ENCODE measurements at regions not wholly inside any gene's neighbourhood (a gene's known extent, or its start where the extent isn't known, plus 50 kb on each side); places are given as distances from the start of the nearest gene placed in this dataset.

DNA sequence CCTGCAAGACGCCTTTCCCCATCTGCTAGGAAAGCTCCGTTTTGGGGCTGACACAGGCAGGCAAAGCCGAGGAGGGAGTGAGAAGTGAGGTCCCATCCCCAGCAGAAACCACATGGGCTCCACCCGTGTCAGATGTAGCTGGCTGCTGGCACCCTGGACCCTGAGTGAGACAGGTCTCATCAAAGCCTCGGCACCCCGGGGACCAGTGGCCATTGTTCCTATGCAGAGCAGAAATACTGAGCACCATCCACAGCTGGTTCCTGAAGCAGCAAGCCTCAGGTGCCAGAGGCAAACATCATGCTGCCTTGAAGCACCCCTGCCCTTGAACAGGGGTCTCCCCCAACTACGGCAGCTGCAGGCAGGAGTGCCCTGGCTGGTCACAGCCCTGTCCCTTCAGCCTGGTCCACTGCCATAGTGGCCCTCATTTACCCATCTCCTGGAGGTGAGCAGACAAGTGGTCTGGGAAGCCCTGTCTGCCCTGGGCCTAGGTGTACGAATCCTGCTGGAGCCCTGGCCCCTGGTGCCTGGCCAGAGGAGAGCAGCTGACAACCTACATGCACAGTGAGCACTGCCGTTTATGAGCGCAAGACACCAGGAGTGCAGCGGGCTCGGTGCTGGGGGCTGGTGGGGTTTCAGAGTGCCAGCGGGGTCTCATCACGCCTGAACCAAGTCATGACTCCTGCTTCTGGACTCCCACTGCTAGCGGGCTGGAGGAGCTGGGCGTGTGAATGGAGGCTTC, 289.8 kb upstream of the RTL1 start:
- no peaks in the 10 kb centered on the region for H3K27me3 Mint-ChIP-seq
- no peaks in the 10 kb centered on the region for H3K36me3 Mint-ChIP-seq
- no peaks in the 10 kb centered on the region for H3K9me3 Mint-ChIP-seq (ENCODE audit: low read depth)
- no peak overlapping the region for H3K27ac Mint-ChIP-seq
- H3K4me3 Mint-ChIP-seq, result no peak overlapping the region
- no peaks in the 10 kb centered on the region for H3K4me1 Mint-ChIP-seq (ENCODE audit: low read depth)

DNA sequence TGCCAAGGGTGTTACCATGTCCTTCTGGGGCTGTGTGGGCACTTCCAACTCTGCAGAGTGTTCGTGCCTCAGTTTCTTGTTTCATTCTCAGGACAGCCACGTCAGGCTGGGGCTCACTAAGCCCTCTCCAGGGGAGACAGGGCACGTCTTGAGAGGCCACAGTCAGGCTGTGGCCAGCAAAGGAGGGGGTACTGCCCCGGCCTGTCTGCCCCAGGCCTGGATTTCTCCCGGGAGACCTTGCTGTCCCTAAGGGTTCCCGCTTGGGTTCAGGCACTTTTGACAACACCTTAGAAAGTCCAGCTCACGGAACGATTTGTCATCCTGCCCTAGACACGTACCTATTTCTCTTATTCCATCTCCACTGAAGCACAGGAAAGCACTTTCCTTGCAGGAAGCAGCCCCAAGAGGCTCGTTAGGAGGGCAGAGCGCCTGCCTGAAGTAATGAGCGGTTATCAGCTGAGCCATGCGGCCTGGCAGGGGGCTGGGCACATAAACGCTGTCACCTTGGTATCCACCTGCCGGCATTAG, 290.4 kb upstream of the RTL1 start:
- H3K9me3 Mint-ChIP-seq (ENCODE audit: low read depth), result no peaks in the 10 kb centered on the region
- no peaks in the 10 kb centered on the region for H3K27me3 Mint-ChIP-seq
- H3K36me3 Mint-ChIP-seq, result no peaks in the 10 kb centered on the region
- no peaks in the 10 kb centered on the region for H3K4me1 Mint-ChIP-seq (ENCODE audit: low read depth)
- no peak overlapping the region for H3K27ac Mint-ChIP-seq
- H3K4me3 Mint-ChIP-seq, result no peak overlapping the region

DNA sequence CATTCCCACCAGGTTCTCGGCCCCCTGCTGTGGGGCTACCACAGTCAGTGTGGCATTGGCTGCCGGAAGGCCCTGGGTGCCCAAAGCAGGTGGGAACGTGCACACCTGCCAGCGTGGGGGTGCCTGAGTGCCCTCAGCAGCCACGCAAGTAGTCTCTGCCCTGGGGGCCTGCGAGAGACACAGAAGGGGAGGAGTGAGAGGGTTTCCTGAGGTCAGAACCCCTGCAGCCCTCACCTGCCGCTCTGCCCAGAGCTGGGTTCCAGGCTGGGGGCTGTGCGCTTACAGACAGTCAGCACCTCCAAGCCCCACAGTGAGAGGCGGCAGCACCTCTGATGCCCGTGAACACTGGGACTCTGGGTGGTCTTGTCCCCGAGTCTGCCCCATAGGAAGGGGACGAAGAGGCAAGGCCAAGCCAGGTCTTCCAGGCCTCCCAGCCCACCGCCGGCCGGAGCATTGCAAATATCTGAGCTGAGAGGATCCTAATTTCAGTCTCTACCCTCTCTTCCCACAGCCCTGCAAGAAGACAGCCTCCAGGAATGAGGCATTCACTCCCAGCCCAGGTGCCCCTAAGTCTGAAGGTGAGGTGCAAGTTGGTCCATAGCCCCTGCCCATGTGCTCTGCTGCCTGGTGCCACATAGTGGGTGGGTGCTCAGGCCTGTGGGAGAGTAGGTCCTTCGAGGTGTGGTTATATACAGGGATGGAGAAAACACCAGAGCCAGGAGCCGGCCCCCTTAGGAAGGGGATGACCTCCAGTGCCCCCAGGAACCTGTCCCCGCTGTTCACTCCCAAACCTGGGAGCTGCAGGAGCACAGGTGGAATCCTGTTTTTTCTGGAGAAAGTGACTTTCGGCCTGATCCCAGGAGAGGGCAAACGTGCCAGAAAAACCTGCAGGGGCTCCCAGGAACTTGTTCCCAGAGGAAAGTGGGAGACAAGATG, 291.1 kb upstream of the RTL1 start:
- H3K4me1 Mint-ChIP-seq (ENCODE audit: low read depth), result no peaks in the 10 kb centered on the region
- no peaks in the 10 kb centered on the region for H3K36me3 Mint-ChIP-seq
- H3K27ac Mint-ChIP-seq, result no peak overlapping the region
- H3K9me3 Mint-ChIP-seq (ENCODE audit: low read depth), result no peaks in the 10 kb centered on the region
- H3K27me3 Mint-ChIP-seq, result no peaks in the 10 kb centered on the region
- H3K4me3 Mint-ChIP-seq, result no peak overlapping the region

DNA sequence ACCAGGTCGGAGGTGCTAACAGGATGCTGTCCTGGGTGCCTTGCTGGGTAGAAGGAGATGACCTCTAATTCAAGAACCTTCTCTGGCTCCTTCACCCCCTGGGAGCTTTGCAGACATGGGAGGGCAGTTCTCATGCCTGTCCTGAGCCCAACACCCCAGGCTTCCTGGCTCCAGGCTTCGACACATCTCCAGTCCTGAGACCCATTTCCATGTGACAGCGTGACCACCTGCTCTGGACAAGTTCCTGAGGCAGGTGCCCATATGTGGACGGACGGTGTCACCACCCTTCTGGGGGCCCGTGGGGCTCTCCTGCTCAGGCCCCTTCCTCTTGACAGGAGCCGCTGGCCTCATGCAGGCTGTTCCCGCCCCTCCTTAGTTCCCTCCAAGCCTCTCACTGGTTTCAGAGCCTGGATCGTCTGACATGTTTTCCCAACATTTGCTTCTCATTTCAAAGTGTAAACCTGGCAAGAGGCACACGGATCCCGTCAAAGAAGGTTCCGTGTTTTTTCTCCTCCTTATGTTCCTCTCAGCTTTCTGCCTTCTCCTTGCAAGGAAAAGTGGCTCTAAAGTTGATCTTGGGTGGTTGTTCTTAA, 291.9 kb upstream of the RTL1 start:
- Mint-ChIP-seq H3K9me3 (ENCODE audit: low read depth) (no peaks in the 10 kb centered on the region), H3K27me3 (no peaks in the 10 kb centered on the region), H3K36me3 (no peaks in the 10 kb centered on the region), H3K4me3 (no peak overlapping the region), H3K4me1 (ENCODE audit: low read depth) (no peaks in the 10 kb centered on the region), H3K27ac (no peak overlapping the region)

DNA sequence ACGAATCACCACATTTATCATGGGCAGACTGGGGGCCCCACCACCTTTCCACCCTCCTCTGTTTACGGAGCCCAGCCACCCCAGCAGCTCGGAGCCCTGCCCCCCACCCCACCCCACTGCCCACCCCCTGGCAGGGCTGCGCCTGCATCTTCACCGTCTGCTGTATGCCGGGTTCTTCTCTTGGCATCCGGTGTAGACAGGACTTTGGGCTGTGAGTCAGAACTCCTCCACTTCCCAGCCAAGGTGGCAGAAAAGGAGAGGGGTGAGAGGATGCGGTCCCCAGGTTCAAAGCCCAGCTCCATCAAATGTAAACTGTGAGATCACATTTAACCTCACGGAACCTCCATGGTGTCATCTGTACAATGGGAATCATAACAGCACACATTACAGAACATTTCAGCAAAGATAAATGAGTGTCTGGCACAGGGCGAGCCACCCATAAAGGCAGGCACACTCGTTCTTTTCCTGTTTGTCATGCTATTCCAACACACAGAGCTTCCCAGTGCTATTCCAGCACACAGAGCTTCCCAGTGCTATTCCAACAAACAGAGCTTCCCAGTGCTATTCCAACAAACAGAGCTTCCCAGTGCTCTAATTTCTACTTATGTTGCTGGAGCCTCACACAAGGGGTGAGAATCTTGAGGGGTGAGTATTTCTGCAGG, 292.7 kb upstream of the RTL1 start:
- Mint-ChIP-seq H3K4me1 (ENCODE audit: low read depth) (no peaks in the 10 kb centered on the region), H3K27ac (no peak overlapping the region), H3K4me3 (no peak overlapping the region), H3K36me3 (no peaks in the 10 kb centered on the region), H3K27me3 (no peaks in the 10 kb centered on the region), H3K9me3 (ENCODE audit: low read depth) (no peaks in the 10 kb centered on the region)

DNA sequence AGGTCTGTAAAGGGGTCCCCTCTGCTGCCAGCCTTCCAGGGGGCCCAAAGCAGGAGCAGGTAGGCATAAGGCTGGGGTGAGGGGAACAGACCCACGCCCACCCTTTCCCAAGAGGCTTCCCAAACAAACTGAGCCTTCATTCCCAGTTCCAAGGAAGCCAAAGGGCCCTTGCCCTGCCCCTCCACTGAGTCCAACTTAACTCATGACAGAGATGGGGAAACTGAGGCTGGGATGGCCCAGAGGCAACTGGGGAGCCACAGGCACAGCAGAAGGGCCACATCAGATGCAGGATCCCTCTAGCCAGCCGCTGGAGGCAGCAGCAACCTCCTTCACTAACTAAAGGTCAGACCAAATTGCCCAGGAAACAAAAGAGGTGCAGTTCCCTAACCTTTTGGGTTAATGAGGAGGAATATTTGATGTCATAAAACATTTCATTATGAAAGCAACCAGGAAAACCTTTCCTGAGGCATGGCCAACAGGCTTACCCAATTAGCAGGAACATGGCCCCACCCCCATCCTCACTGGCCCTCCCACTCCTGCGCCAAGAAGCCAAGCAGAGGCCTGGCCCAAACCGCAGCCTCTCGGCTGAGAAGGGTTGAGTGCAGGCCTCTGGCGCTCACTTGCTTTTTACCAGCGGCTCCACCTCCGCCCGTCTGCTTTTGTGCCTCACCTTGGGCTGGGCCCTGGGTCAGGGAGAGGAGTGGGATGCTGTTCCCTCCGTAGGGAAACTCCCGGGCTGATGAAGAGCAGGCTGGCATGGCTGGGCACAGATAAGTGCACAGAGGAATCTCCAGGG, 293.5 kb upstream of the RTL1 start:
- Mint-ChIP-seq H3K9me3 (ENCODE audit: low read depth) (no peaks in the 10 kb centered on the region), H3K27me3 (no peaks in the 10 kb centered on the region), H3K27ac (no peak overlapping the region), H3K4me1 (ENCODE audit: low read depth) (no peaks in the 10 kb centered on the region), H3K4me3 (no peak overlapping the region), H3K36me3 (no peaks in the 10 kb centered on the region)

DNA sequence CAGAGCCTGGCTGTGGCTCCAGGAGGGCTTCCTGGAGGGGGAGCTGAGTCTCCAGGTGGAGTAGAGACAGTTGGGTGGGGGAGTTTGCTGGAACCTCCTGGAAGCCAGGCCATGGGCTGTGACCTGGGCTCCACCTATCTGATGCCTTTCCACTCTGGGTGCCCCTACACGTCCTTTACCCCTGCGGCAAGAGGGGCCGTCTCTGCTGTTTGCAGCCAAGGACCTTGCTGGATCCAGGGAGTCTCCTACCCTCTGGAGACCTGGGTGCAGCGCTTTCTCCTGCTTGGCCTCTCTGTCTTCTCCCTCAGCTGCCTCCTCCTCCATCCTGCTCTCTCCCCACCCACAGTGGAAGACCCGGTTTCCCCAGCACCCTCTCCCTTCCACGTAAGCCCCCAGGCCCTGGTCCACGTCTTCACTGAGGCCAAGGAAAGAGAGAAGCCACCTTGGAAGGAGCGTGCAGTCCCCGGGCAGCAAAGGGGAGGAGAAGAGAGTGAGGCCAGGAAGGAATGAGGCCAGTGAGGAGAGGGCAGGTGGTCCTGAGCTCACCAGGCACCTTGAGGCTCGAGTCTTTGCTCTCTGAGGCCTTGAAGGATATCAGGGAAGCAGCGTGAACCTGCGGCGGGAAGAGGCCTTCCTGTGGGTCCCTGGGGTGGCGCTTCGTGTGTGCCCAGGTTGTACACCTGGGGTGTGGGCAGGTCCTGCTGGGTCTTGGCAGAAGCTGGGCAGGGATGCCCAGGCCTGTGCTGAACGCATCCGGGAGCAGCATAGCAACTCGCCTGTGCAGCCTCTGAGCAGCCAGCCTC, 294.3 kb upstream of the RTL1 start:
- Mint-ChIP-seq H3K27me3 (no peaks in the 10 kb centered on the region), H3K36me3 (no peaks in the 10 kb centered on the region), H3K27ac (no peak overlapping the region), H3K9me3 (ENCODE audit: low read depth) (no peaks in the 10 kb centered on the region), H3K4me1 (ENCODE audit: low read depth) (no peaks in the 10 kb centered on the region), H3K4me3 (no peak overlapping the region)

DNA sequence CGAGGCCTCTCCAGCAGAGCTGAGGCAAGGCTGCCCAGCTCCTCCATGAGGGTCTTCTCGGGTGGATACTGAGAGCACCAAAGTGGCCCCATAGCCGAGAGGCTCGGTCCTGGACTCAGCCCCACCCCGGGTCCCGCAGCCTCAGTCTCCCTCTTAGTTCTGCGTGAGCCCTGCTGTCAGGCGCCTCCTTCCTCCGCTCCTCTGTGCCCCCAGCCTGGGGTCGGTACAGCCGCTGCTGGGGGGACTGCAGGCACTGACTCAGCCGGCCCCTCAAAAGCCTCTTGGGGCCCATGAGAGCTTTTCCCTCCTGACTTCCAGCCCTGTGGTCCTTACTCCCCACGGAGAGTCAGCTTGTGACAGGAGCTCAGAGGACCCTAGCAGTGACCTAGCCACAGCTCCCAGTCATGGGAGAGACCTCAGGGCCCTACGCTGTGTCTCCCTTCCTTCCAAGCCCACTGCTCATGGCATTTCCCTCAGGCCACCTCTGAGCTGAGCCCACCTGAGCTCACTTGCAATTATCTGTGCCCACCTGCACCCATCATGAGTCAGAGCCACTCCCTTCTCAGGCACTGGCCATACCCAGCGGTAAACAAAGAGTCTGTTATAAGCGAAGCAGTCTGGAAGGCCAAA, 295.0 kb upstream of the RTL1 start:
- Mint-ChIP-seq H3K4me3 (no peak overlapping the region), H3K4me1 (ENCODE audit: low read depth) (no peaks in the 10 kb centered on the region), H3K9me3 (ENCODE audit: low read depth) (peaks cover 4% of the 10 kb centered on the region), H3K27ac (no peak overlapping the region), H3K27me3 (no peaks in the 10 kb centered on the region), H3K36me3 (no peaks in the 10 kb centered on the region)

DNA sequence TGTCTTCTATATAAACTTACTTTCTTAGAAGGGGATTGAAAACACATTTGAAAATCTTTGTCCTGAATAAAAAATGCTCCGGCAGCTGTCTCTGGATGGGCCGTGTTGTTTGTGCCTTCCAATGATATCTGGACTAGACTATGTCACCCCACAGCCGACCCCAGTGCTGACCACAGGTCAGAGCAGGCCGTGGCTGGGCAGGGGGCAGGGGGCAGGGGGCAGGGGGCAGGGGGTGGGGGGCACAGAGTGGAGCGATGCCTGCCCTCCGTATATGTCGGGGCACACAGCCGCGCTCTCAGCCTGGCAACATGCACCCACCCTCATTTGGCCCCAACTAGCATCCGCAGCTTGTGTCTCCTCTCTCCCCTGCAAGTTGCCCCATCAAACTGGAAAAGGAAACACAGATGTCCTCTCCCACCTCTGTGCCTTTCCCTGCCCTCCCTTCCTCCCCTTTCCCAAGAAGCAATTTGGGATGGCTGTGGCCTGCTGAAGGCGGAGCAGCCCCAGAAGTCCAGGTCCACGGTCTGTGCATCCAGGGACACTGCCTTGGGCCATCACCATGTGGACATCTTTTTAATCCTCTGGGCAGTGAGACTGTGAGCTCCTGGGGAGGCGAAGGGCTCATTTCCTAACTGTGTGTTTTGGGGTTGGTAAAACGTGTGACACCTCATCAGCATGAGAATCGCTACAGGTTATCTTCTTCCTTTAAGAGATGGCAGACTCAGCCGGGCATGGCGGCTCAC, 295.7 kb upstream of the RTL1 start:
- Mint-ChIP-seq H3K9me3 (ENCODE audit: low read depth) (peaks cover 8% of the 10 kb centered on the region), H3K36me3 (no peaks in the 10 kb centered on the region), H3K4me1 (ENCODE audit: low read depth) (no peaks in the 10 kb centered on the region), H3K27me3 (no peaks in the 10 kb centered on the region), H3K27ac (no peak overlapping the region), H3K4me3 (no peak overlapping the region)

DNA sequence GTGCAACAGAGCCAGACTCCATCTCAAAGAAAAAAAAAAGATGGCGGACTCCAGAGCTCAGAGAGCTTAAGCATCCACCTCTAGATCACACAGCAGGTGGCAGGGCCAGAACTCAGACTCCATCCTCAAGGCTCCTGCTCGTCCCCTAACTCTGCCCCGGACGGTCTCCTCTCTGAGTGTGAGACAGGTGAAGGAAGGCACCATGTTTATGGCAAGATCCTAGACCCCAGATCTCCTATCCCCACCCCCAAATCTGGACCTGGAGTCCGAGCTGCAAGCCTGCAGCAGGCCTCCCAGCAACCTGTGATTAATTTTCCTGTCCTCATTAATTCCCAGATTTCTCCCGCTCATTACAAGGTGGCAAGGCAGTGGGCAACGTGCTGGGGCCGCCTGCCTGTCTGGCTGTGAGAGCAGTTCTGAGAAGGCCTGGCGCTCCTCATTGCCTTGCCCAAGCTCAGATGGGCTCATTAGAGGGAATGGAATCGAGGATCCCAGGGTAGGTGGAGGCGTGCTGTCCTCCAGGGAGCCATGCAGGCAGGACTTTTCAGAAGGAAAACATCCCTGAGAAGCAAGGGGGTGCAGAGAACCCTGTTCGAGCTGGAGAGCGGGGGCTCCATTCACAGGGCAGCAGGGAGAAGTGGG, 296.6 kb upstream of the RTL1 start:
- Mint-ChIP-seq H3K9me3 (ENCODE audit: low read depth) (peaks cover 8% of the 10 kb centered on the region), H3K4me1 (ENCODE audit: low read depth) (no peaks in the 10 kb centered on the region), H3K36me3 (no peaks in the 10 kb centered on the region), H3K27ac (no peak overlapping the region), H3K4me3 (no peak overlapping the region), H3K27me3 (no peaks in the 10 kb centered on the region)

DNA sequence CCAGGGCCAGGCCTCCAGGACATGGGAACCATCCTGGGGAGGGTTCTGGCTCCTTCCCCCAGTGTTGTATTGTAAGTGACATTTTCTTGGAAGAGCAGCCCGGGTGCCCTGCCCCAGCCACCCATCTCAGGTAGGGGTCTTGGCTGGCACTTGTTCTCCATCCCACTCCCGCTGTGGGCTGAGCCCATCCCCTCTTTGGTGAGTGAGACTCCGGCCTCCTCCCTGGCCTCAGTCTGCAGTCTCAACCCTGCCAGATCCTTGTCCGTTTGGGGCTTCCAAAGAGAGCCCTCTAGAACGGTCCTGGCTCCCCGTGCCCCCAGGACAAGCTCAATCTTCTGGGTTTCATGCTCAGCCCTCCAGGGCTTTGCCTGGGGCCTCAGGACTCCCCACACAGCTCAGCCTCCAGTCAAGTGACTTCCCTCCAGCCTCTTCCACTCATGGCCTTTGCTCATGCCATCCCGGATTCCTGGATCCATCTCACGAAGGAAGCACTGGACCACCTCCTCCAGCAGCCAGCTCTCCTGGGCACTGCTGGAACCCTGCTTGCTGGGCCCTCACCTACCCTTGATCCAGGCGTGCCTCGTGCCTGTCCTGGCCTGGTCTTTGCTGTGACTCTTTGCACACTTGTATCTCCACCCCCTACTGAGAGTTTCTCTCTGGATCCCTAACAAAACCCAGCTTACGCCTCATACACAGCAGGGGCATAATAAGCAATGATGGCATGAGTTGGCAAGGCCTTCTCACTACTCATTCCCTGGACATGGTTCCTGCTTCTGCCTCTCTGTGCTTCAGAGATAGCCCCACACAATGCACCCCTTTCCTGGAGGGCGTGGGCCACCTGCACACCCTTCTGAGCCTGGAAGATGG, 297.4 kb upstream of the RTL1 start:
- no peaks in the 10 kb centered on the region for H3K36me3 Mint-ChIP-seq
- no peak overlapping the region for H3K27ac Mint-ChIP-seq
- no peaks in the 10 kb centered on the region for H3K4me1 Mint-ChIP-seq (ENCODE audit: low read depth)

More for the DNA sequence above, 297.4 kb upstream of the RTL1 start:
- Mint-ChIP-seq H3K27me3 (no peaks in the 10 kb centered on the region), H3K9me3 (ENCODE audit: low read depth) (peaks cover 12% of the 10 kb centered on the region), H3K4me3 (no peak overlapping the region)

Measured in activated naive CD8-positive, alpha-beta T cell (primary cell).